Activated B cell treated with CpG ODN at 0.5 μM for 24 hours (primary cell): ENCODE measurements at regions not wholly inside any gene's neighbourhood (a gene's known extent, or its start where the extent isn't known, plus 50 kb on each side); places are given as distances from the start of the nearest gene placed in this dataset.

Source experiments
- ATAC-seq: fragments of 200-7000 bp; cut with Tn5 transposase; one replicate; pipeline ENCODE4 v1.10.0; 2021; ENCODE audit warnings: low read depth, mild to moderate bottlenecking, moderate library complexity
- CTCF ChIA-PET: fragments of 350-600 bp; sonication (Branson Sonifier 250); formaldehyde crosslinking; loops from one replicate; lab custom pipeline; 2021; ENCODE audit warnings: antibody characterized with exemption; lab: Charles Lee
- POLR2A ChIA-PET: fragments of 350-600 bp; sonication (Branson Sonifier 250); formaldehyde crosslinking; loops from one replicate; lab custom pipeline; 2021; ENCODE audit warnings: antibody characterized with exemption; lab: Charles Lee
- DNase-seq: peaks from one replicate; pipeline ENCODE4 v3.0.0; 2022
- H3K27ac Mint-ChIP-seq: one replicate; pipeline ENCODE4 v1.8.0; 2020; ENCODE audit warnings: mixed read lengths
- H3K27me3 Mint-ChIP-seq: one replicate; pipeline ENCODE4 v1.8.0; 2021; ENCODE audit warnings: mixed read lengths
- H3K36me3 Mint-ChIP-seq: one replicate; pipeline ENCODE4 v1.8.0; 2021; ENCODE audit warnings: low read depth, mixed read lengths
- H3K4me1 Mint-ChIP-seq: one replicate; pipeline ENCODE4 v1.8.0; 2021; ENCODE audit warnings: mixed read lengths
- H3K4me3 Mint-ChIP-seq: one replicate; pipeline ENCODE4 v1.8.0; 2020; ENCODE audit warnings: mild to moderate bottlenecking, mixed read lengths
- H3K9me3 Mint-ChIP-seq: one replicate; pipeline ENCODE4 v1.8.0; 2020; ENCODE audit warnings: mixed read lengths
- intact Hi-C: fragments of 100-400 bp; cut with micrococcal nuclease; formaldehyde crosslinking; loops from one replicate; pipeline ENCODE4 v1.15.1; 2024
- TF ChIP-seq, protein P1 (sequence below): fragments of 200-600 bp; IDR thresholded peaks from one replicate; pipeline ENCODE4 v1.8.0; 2022; ENCODE audit warnings: antibody characterized with exemption, mild to moderate bottlenecking

DNA sequence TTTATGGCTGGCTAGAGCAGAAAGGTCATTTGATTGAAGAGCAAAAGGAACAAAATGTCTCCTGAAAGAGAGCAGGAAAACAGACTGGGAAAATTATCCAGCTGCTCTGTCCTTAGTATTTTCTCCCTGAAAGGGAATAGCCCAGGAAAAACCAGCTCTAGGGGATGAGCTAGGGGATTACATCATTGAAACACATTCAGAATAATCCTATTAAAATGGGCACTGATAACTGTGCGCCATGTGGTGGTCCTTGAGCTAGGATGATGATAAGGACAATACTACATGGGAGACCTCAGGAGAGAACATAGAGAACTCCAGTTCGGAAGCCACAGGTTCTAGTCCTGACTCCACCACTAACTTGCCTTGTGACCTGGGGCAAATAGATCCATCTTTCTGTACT lies 873.8 kb downstream of the TYW1 start:
- ATAC-seq, result no peak
- intact Hi-C loops, result no loop called here
- H3K4me1 Mint-ChIP-seq, result no peaks in the 10 kb centered on the region
- no peak overlapping the region for H3K4me3 Mint-ChIP-seq
- TF ChIP-seq, protein P1, sequence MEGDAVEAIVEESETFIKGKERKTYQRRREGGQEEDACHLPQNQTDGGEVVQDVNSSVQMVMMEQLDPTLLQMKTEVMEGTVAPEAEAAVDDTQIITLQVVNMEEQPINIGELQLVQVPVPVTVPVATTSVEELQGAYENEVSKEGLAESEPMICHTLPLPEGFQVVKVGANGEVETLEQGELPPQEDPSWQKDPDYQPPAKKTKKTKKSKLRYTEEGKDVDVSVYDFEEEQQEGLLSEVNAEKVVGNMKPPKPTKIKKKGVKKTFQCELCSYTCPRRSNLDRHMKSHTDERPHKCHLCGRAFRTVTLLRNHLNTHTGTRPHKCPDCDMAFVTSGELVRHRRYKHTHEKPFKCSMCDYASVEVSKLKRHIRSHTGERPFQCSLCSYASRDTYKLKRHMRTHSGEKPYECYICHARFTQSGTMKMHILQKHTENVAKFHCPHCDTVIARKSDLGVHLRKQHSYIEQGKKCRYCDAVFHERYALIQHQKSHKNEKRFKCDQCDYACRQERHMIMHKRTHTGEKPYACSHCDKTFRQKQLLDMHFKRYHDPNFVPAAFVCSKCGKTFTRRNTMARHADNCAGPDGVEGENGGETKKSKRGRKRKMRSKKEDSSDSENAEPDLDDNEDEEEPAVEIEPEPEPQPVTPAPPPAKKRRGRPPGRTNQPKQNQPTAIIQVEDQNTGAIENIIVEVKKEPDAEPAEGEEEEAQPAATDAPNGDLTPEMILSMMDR, result no peak
- no peak overlapping the region for H3K27ac Mint-ChIP-seq
- CTCF ChIA-PET, result no interaction called here
- POLR2A ChIA-PET, result no interaction called here
- no peak for DNase-seq
- no peaks in the 10 kb centered on the region for H3K36me3 Mint-ChIP-seq
- H3K9me3 Mint-ChIP-seq, result peaks cover 15% of the 10 kb centered on the region
- H3K27me3 Mint-ChIP-seq, result no peaks in the 10 kb centered on the region

DNA sequence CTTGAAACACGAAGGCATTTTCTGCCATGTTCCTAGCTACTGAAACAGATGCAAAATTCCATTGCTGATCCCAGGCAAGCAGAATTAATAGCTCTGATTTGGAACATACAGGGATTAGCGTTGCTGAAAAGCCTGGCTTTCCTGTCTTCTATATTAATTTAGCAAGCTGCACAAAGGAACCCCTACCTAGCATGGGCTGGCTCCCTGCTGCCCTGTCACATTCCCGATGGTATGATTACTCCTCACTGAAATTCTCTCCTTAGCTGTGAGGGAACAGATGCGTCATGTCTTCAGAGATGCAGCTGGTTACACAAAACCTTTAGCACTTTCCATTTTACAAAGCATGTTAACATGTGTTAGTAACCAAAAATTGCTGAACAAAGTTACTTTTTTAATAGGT lies 878.9 kb downstream of the TYW1 start:
- Mint-ChIP-seq H3K36me3 (no peaks in the 10 kb centered on the region), H3K27ac (no peak overlapping the region), H3K4me1 (no peaks in the 10 kb centered on the region), H3K4me3 (no peak overlapping the region), H3K9me3 (peaks cover 16% of the 10 kb centered on the region), H3K27me3 (no peaks in the 10 kb centered on the region)
- DNase-seq, result no peak
- no peak for ATAC-seq
- CTCF ChIA-PET, result no interaction called here
- POLR2A ChIA-PET, result no interaction called here
- TF ChIP-seq, protein P1, result no peak
- intact Hi-C loops, result no loop called here

DNA sequence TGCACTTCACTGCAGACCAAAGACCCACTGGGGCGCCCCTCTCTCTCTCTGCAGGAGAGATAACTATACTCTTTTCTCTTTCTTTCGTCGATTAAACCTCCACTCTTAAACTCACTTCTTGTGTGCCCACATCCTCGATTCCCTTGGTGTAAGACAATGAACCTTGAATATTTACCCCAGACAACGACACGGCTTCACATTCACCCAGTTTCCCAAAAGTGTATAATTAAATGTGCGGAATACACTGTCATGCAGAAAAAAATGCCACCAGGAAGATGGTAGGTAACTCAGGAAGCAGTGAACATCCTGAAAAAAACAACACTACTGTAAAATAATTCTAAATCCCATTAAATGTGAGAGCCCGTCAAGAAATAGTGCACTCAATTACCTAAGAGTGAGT lies 882.2 kb downstream of the TYW1 start:
- ATAC-seq (no peak), DNase-seq (no peak)
- Mint-ChIP-seq H3K4me1 (no peaks in the 10 kb centered on the region), H3K9me3 (peaks cover 14% of the 10 kb centered on the region), H3K27me3 (no peaks in the 10 kb centered on the region), H3K4me3 (no peak overlapping the region), H3K27ac (no peak overlapping the region), H3K36me3 (no peaks in the 10 kb centered on the region)
- POLR2A ChIA-PET, result no interaction called here
- CTCF ChIA-PET, result no interaction called here
- intact Hi-C loops, result no loop called here
- TF ChIP-seq, protein P1, result no peak

DNA sequence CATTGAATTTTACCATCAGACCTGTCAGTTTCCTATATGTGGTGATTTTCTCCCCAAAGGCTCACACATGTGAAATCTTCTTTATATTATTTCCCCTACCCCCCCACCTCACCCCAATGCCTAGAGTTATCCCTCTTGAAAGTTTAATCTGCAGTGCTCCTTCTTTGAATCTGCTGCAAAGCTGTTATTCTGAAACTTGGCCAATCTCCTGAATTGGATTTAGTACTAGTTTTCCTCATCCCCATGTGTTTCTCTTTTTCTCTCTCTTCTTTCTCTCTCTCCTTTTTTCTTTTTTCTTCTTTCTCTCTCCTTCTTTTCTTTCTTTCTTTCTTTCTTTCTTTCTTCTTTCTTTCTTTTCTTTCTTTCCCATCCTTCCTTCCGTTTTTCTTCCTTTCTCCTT lies 886.2 kb downstream of the TYW1 start:
- Mint-ChIP-seq H3K27me3 (no peaks in the 10 kb centered on the region), H3K4me1 (no peaks in the 10 kb centered on the region), H3K9me3 (peaks cover 26% of the 10 kb centered on the region), H3K27ac (no peak overlapping the region), H3K36me3 (no peaks in the 10 kb centered on the region), H3K4me3 (no peak overlapping the region)
- CTCF ChIA-PET, result no interaction called here
- no peak for ATAC-seq
- POLR2A ChIA-PET, result no interaction called here
- DNase-seq, result no peak
- TF ChIP-seq, protein P1, result no peak
- intact Hi-C loops, result no loop called here

DNA sequence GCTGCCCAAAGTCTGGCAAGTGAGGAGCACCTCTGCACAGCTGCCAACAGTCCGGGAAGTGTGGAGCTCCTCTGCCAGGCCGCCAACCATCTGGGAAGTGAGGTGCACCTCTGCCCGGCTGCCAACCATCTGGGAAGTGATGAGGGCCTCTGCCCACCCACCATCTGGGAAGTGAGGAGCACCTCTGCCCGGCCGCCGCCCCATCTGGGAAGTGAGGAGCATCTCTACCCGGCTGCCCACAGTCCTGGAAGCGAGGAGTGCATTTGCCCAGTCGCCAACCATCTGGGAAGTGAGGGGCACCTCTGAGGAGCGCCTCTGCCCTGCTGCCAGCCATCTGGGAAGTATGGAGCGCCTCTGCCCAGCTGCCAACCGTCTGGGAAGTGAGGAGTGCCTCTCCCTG lies 893.7 kb downstream of the TYW1 start:
- peaks cover 18% of the 10 kb centered on the region for H3K9me3 Mint-ChIP-seq
- CTCF ChIA-PET, result no interaction called here
- no peaks in the 10 kb centered on the region for H3K4me1 Mint-ChIP-seq
- POLR2A ChIA-PET, result no interaction called here
- H3K27me3 Mint-ChIP-seq, result no peaks in the 10 kb centered on the region
- TF ChIP-seq, protein P1, result no peak
- H3K27ac Mint-ChIP-seq, result no peak overlapping the region
- no peak overlapping the region for H3K4me3 Mint-ChIP-seq
- intact Hi-C loops, result no loop called here
- DNase-seq, result no peak
- no peak for ATAC-seq
- no peaks in the 10 kb centered on the region for H3K36me3 Mint-ChIP-seq
